ENCODE measurements at regions not wholly inside any gene's neighbourhood (a gene's known extent, or its start where the extent isn't known, plus 50 kb on each side); places are given as distances from the start of the nearest gene placed in this dataset.
"Not testable (repeated sequence)": the region's sequence is repeated elsewhere in the genome, so short reads cannot be mapped to it uniquely, and the experiment has no call there.

- no peak overlapping the region for H3K27ac ChIP-seq
- H3K4me1 ChIP-seq: no peaks in the 10 kb centered on the region
- no peaks in the 10 kb centered on the region for H3K9me3 ChIP-seq
- no peak for DNase-seq
- 89 to 91% methylated on average over 1 of the region's 1 CpG for WGBS, 2 donors
- TF ChIP-seq CTCF (IDR thresholded peaks at IDR 0.05): no peak
- TF ChIP-seq POLR2A (IDR thresholded peaks at IDR 0.05): no peak
- intact Hi-C loops (cut with DNase I): no loop called here
- no peaks in the 10 kb centered on the region for H3K27me3 ChIP-seq
- no peaks in the 10 kb centered on the region for H3K36me3 ChIP-seq
- no peak overlapping the region for H3K4me3 ChIP-seq (replicated peaks in 1 of 3)
Measured at GRCh38 chr6:132187816-132188215, 213.5 kb downstream of the MOXD1 start.

DNA sequence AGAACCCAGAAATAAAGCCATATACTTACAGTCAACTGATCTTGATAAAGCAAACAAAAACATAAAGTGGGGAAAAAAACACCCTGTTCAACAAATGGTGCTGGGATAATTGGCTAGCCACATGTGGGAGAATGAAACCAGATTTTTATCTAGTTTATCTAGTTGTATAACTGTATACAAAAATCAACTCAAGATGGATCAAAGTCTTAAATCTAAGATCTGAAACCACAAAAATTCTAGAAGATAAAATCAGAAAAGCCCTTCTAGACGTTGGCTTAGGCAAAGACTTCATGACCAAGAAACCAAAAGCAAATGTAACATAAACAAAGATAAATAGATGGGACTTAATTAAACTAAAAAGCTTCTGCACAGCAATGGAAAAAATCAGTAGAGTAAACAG lies 216.3 kb downstream of the MOXD1 start:
- H3K9me3 ChIP-seq; H3K4me1 ChIP-seq; H3K27ac ChIP-seq; DNase-seq; H3K36me3 ChIP-seq; H3K4me3 ChIP-seq (replicated peaks in 1 of 3); H3K27me3 ChIP-seq; intact Hi-C loops (cut with DNase I): not testable (repeated sequence)
- 41 to 50% methylated on average over 1 of the region's 1 CpG for WGBS, 2 donors

GRCh38 chr6:132179955-132180354 lies 221.3 kb downstream of the MOXD1 start:
- TF ChIP-seq CTCF (IDR thresholded peaks at IDR 0.05) (no peak), POLR2A (IDR thresholded peaks at IDR 0.05) (no peak)
- Histone ChIP-seq H3K4me1 (no peaks in the 10 kb centered on the region), H3K36me3 (no peaks in the 10 kb centered on the region), H3K4me3 (replicated peaks in 1 of 3) (no peak overlapping the region), H3K27ac (no peak overlapping the region), H3K9me3 (no peaks in the 10 kb centered on the region), H3K27me3 (no peaks in the 10 kb centered on the region)
- no peak for DNase-seq
- intact Hi-C loops (cut with DNase I): no loop called here
- 74 to 80% methylated on average over 3 of the region's 3 CpGs for WGBS, 2 donors

DNA sequence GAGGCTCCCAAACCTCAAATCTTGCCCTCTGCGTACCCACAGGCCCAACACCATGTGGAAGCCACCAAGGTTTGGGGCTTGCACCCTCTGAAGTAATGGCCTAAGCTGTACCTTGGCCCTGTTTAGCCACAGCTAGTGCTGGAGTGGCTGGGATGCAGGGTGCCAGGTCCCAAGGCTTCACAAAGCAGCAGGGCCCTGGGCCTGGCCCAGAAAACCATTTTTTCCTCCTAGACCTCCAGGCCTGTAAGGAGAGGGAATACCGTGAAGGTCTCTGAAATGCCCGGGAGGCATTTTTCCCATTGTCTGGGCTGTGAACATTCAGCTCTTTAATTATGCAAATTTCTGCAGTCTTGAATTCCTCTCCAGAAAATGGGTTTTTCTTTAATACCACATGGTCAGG lies 223.7 kb upstream of the CCN2 start:
- WGBS, 2 donors: 90 to 100% methylated on average over 3 of the region's 3 CpGs
- H3K4me1 ChIP-seq: no peaks in the 10 kb centered on the region
- H3K27ac ChIP-seq: no peak overlapping the region
- H3K36me3 ChIP-seq: no peaks in the 10 kb centered on the region
- intact Hi-C loops (cut with DNase I): no loop called here
- DNase-seq: no peak
- no peaks in the 10 kb centered on the region for H3K27me3 ChIP-seq
- no peak overlapping the region for H3K4me3 ChIP-seq (replicated peaks in 1 of 3)
- TF ChIP-seq POLR2A (IDR thresholded peaks at IDR 0.05) (no peak), CTCF (IDR thresholded peaks at IDR 0.05) (no peak)
- no peaks in the 10 kb centered on the region for H3K9me3 ChIP-seq

GRCh38 chr6:132168961-132169360 lies 217.8 kb upstream of the CCN2 start:
- H3K27ac ChIP-seq: no peak overlapping the region
- TF ChIP-seq POLR2A (IDR thresholded peaks at IDR 0.05) (no peak), CTCF (IDR thresholded peaks at IDR 0.05) (no peak)
- peaks cover 0 to 5% of the 10 kb centered on the region in 2 donors for H3K4me1 ChIP-seq
- no peaks in the 10 kb centered on the region for H3K9me3 ChIP-seq
- intact Hi-C loops (cut with DNase I): no loop called here
- WGBS, 2 donors: 92 to 93% methylated on average over 3 of the region's 3 CpGs
- no peak overlapping the region for H3K4me3 ChIP-seq (replicated peaks in 1 of 3)
- H3K27me3 ChIP-seq: no peaks in the 10 kb centered on the region
- no peaks in the 10 kb centered on the region for H3K36me3 ChIP-seq
- DNase-seq: no peak

All from thyroid gland (tissue), 4 donors.